ENCODE measurements at regions not wholly inside any gene's neighbourhood (a gene's known extent, or its start where the extent isn't known, plus 50 kb on each side); places are given as distances from the start of the nearest gene placed in this dataset.

GRCh38 chr10:4081685-4082111, 296.7 kb upstream of the KLF6 start:
- no peak for DNase-seq (ENCODE audit: low read depth in 2 of 2)

GRCh38 chr10:4080225-4080805, 295.3 kb upstream of the KLF6 start:
- no peak for DNase-seq (ENCODE audit: low read depth in 2 of 2)

- DNase-seq (ENCODE audit: low read depth in 2 of 2): no peak
Observed at GRCh38 chr10:4079803-4080202, 294.8 kb upstream of the KLF6 start.

GRCh38 chr10:4077804-4078203, 292.8 kb upstream of the KLF6 start:
- DNase-seq (ENCODE audit: low read depth in 2 of 2): no peak

- DNase-seq (ENCODE audit: low read depth in 2 of 2): no peak
Observed at GRCh38 chr10:4076983-4077382, 292.0 kb upstream of the KLF6 start.

GRCh38 chr10:4075443-4075842, 290.4 kb upstream of the KLF6 start:
- DNase-seq (ENCODE audit: low read depth in 2 of 2): no peak

GRCh38 chr10:4074545-4075407, 289.8 kb upstream of the KLF6 start:
- no peak for DNase-seq (ENCODE audit: low read depth in 2 of 2)

- no peak for DNase-seq (ENCODE audit: low read depth in 2 of 2)
Observed at GRCh38 chr10:4073912-4074311, 288.9 kb upstream of the KLF6 start.

- no peak for DNase-seq (ENCODE audit: low read depth in 2 of 2)
Observed at GRCh38 chr10:4070921-4071660, 286.1 kb upstream of the KLF6 start.

- DNase-seq (ENCODE audit: low read depth in 2 of 2): no peak
Observed at GRCh38 chr10:4070184-4070583, 285.2 kb upstream of the KLF6 start.

GRCh38 chr10:4069491-4069890, 284.5 kb upstream of the KLF6 start:
- DNase-seq (ENCODE audit: low read depth in 2 of 2): no peak

- DNase-seq (ENCODE audit: low read depth in 2 of 2): no peak
Observed at GRCh38 chr10:4068629-4069028, 283.6 kb upstream of the KLF6 start.

GRCh38 chr10:4067931-4068561, 283.0 kb upstream of the KLF6 start:
- no peak for DNase-seq (ENCODE audit: low read depth in 2 of 2)

- DNase-seq (ENCODE audit: low read depth in 2 of 2): no peak
Observed at GRCh38 chr10:4067531-4067930, 282.5 kb upstream of the KLF6 start.

- no peak for DNase-seq (ENCODE audit: low read depth in 2 of 2)
Observed at GRCh38 chr10:4066581-4067390, 281.8 kb upstream of the KLF6 start.

- no peak for DNase-seq (ENCODE audit: low read depth in 2 of 2)
Observed at GRCh38 chr10:4064489-4064888, 279.5 kb upstream of the KLF6 start.

GRCh38 chr10:4063717-4064116, 278.7 kb upstream of the KLF6 start:
- no peak for DNase-seq (ENCODE audit: low read depth in 2 of 2)

- DNase-seq (ENCODE audit: low read depth in 2 of 2): no peak
Observed at GRCh38 chr10:4062751-4063150, 277.7 kb upstream of the KLF6 start.

- DNase-seq (ENCODE audit: low read depth in 2 of 2): no peak
Observed at GRCh38 chr10:4062072-4062471, 277.1 kb upstream of the KLF6 start.

GRCh38 chr10:4061441-4061951, 276.5 kb upstream of the KLF6 start:
- no peak for DNase-seq (ENCODE audit: low read depth in 2 of 2)

- DNase-seq (ENCODE audit: low read depth in 2 of 2): no peak
Observed at GRCh38 chr10:4059471-4060138, 274.6 kb upstream of the KLF6 start.
